ENCODE measurements at regions not wholly inside any gene's neighbourhood (a gene's known extent, or its start where the extent isn't known, plus 50 kb on each side); places are given as distances from the start of the nearest gene placed in this dataset.
"Not testable (repeated sequence)": the region's sequence is repeated elsewhere in the genome, so short reads cannot be mapped to it uniquely, and the experiment has no call there.

GRCh38 chr5:111615054-111615453 lies 102.7 kb upstream of the STARD4 start:
- no peak for DNase-seq (ENCODE audit: low read depth)
- H3K4me3 ChIP-seq (ENCODE audit: low read depth, low read length), result no peak overlapping the region
- peak; percentile 22 for TF ChIP-seq CTCF (conservative IDR thresholded peaks at IDR 0.05; ENCODE audit: low read depth, low read length)

GRCh38 chr5:111612013-111612630 lies 99.8 kb upstream of the STARD4 start:
- not testable (repeated sequence) for H3K4me3 ChIP-seq (ENCODE audit: low read depth, low read length); DNase-seq (ENCODE audit: low read depth)

- H3K4me3 ChIP-seq (ENCODE audit: low read depth, low read length), result no peak overlapping the region
- no peak for TF ChIP-seq CTCF (conservative IDR thresholded peaks at IDR 0.05; ENCODE audit: low read depth, low read length)
- DNase-seq (ENCODE audit: low read depth), result no peak
Observed at GRCh38 chr5:111606194-111606593, 93.9 kb upstream of the STARD4 start.

GRCh38 chr5:111603446-111603827 lies 91.1 kb upstream of the STARD4 start:
- DNase-seq (ENCODE audit: low read depth), result peak; percentile 99
- no peak for TF ChIP-seq CTCF (conservative IDR thresholded peaks at IDR 0.05; ENCODE audit: low read depth, low read length)
- H3K4me3 ChIP-seq (ENCODE audit: low read depth, low read length), result no peak overlapping the region

DNA sequence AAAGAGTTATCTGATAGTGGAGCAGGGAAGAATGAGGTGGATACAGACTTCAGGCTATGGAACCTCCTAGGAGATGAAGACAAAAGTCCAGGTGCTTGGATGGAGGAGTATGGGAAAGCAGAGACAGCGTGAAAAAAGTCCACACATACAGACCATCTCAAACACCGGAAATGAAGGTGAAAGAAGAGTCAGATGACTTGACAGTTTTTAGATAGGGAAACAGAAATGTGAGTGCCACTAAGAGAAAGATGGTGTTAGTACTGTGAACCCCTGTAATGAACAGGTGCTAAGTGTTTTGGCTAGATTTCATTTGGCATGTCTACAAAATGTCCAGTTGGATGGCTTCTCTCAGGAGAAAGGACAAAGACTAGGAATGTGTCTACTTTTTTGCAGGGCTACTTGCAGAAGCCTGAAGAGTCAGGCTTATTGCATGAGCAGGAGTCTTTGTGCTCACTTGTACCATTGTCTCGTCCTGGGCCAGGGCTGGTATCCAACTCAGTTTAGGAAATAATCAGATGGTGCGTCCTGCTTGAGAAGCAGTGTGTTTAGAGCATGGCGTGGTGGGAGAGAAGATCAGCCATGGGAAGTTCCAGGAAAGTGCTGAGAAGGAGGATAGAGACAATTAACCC lies 90.6 kb upstream of the STARD4 start:
- DNase-seq (ENCODE audit: low read depth), result no peak
- no peak for TF ChIP-seq CTCF (conservative IDR thresholded peaks at IDR 0.05; ENCODE audit: low read depth, low read length)

GRCh38 chr5:111598996-111599395 lies 86.7 kb upstream of the STARD4 start:
- no peak overlapping the region for H3K4me3 ChIP-seq (ENCODE audit: low read depth, low read length)
- no peak for TF ChIP-seq CTCF (conservative IDR thresholded peaks at IDR 0.05; ENCODE audit: low read depth, low read length)
- no peak for DNase-seq (ENCODE audit: low read depth)

More for the DNA sequence above, 90.6 kb upstream of the STARD4 start:
- H3K4me3 ChIP-seq (ENCODE audit: low read depth, low read length), result no peak overlapping the region

DNA sequence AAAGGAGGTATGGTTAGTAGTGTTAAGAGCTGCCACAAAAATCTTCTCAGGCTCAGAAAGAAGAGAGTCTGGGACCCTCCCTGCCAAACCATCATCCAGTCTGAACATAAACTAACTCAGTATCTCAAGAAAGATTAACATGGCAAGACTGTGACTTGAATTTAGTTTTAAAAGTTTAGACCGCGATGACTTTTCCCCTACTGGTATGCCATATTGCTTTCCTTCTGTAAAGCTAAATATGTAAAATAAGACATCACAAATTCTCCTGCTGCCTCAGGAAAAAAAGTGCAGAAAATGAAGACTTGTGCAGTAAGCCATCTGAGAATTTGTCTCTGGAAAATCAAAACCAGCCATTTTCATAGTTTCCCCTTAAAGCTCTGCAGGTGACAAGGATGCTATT lies 85.2 kb upstream of the STARD4 start:
- H3K4me3 ChIP-seq (ENCODE audit: low read depth, low read length), result no peak overlapping the region
- TF ChIP-seq CTCF (conservative IDR thresholded peaks at IDR 0.05; ENCODE audit: low read depth, low read length), result no peak
- no peak for DNase-seq (ENCODE audit: low read depth)

Measured in epithelial cell of proximal tubule (primary cell).